ENCODE measurements at regions not wholly inside any gene's neighbourhood (a gene's known extent, or its start where the extent isn't known, plus 50 kb on each side); places are given as distances from the start of the nearest gene placed in this dataset.

DNA sequence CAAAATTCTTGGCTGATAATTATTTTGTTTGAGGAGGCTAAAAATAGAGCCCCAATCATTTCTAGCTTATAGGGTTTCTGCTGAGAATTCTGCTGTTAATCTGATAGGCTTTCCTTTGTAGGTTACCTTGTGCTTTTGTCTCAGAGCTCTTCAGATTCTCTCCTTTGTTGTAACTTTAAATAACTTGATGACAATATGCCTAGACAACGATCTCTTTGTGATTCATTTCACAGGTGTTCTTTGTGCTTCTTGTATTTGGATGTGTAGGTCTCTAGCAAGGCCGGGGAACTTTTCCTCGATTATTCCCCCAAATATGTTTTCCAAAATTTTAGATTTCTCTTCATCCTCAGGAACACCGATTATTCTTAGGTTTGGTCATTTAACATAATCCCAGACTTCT, 376.5 kb upstream of the MAN1A1 start:
- no peak for TF ChIP-seq TCF7 (CRISPR knock-in tag; IDR thresholded peaks at IDR 0.05; ENCODE audit: low read depth)
- TF ChIP-seq JUN (CRISPR knock-in tag; IDR thresholded peaks at IDR 0.05) = no peak
